Stimulated activated CD8-positive, alpha-beta memory T cell treated with anti-CD3 and anti-CD28 coated beads, Interleukin-2, amount 100 ng/mL, for 1 hour (primary cell): ENCODE measurements at regions not wholly inside any gene's neighbourhood (a gene's known extent, or its start where the extent isn't known, plus 50 kb on each side); places are given as distances from the start of the nearest gene placed in this dataset.

Experiments used
- DNase-seq, 2 donors: peaks; one replicate each; pipeline ENCODE4 v3.0.0-alpha.2; 2020; ENCODE audit warnings: low read depth in 2 of 2

GRCh38 chr11:70763606-70764005 is 365.3 kb downstream of the CTTN start:
- no peak for DNase-seq

- no peak for DNase-seq
Observed at GRCh38 chr11:70764356-70764905, 366.1 kb downstream of the CTTN start.

- DNase-seq, result no peak
Observed at GRCh38 chr11:70766901-70767300, 368.6 kb downstream of the CTTN start.

GRCh38 chr11:70768346-70769095 is 370.2 kb downstream of the CTTN start:
- DNase-seq, result no peak

GRCh38 chr11:70769106-70769505 is 370.8 kb downstream of the CTTN start:
- DNase-seq, result no peak

GRCh38 chr11:70769521-70769920 is 371.2 kb downstream of the CTTN start:
- DNase-seq, result no peak

GRCh38 chr11:70771099-70771885 is 373.0 kb downstream of the CTTN start:
- no peak for DNase-seq

- no peak for DNase-seq
Observed at GRCh38 chr11:70772950-70773349, 374.6 kb downstream of the CTTN start.

- DNase-seq, result no peak
Observed at GRCh38 chr11:70775386-70776075, 377.2 kb downstream of the CTTN start.

- no peak for DNase-seq
Observed at GRCh38 chr11:70776914-70777532, 378.7 kb downstream of the CTTN start.

- no peak for DNase-seq
Observed at GRCh38 chr11:70778883-70779282, 380.6 kb downstream of the CTTN start.

GRCh38 chr11:70779433-70780245 is 381.3 kb downstream of the CTTN start:
- no peak for DNase-seq

- no peak for DNase-seq
Observed at GRCh38 chr11:70780246-70780535, 381.9 kb downstream of the CTTN start.

- DNase-seq, result no peak
Observed at GRCh38 chr11:70782401-70782913, 384.1 kb downstream of the CTTN start.

- no peak for DNase-seq
Observed at GRCh38 chr11:70783356-70783755, 385.0 kb downstream of the CTTN start.

- no peak for DNase-seq
Observed at GRCh38 chr11:70783821-70784220, 385.5 kb downstream of the CTTN start.

GRCh38 chr11:70785372-70785771 is 387.0 kb downstream of the CTTN start:
- no peak for DNase-seq

GRCh38 chr11:70786021-70786665 is 387.8 kb downstream of the CTTN start:
- no peak for DNase-seq

GRCh38 chr11:70788248-70789022 is 390.1 kb downstream of the CTTN start:
- no peak for DNase-seq
